Endothelial cell of umbilical vein (primary cell): ENCODE measurements at regions not wholly inside any gene's neighbourhood (a gene's known extent, or its start where the extent isn't known, plus 50 kb on each side); places are given as distances from the start of the nearest gene placed in this dataset.

ENCODE experiments used
- BruUV-seq: library from RNA; stranded (reverse); fragments of 400-500 nt; replicated peaks from 2 replicates; lab custom pipeline; 2021; lab: Mats Ljungman, UMichigan
- CTCF ChIA-PET: fragments of 300-600, 350-600 bp; sonication (Branson Sonifier 250); formaldehyde crosslinking; loops from one replicate; lab custom pipeline; 2021; ENCODE audit warnings: antibody characterized with exemption, inconsistent platforms; lab: Charles Lee
- POLR2A ChIA-PET: fragments of 300-600, 350-600 bp; sonication (Branson Sonifier 250); formaldehyde crosslinking; loops from one replicate; lab custom pipeline; 2021; ENCODE audit warnings: antibody characterized with exemption, inconsistent platforms; lab: Charles Lee
- DNase-seq: peaks from one replicate; pipeline ENCODE4 v3.0.0-alpha.2; 2011; ENCODE audit warnings: low read depth, low spot score
- FAIRE-seq: peaks from 2 replicates; lab custom pipeline; 2011; peaks lifted over from hg19 to GRCh38; lab: Jason Lieb, UNC
- H2AFZ ChIP-seq: 2 replicates; pipeline ENCODE4 v1.6.0; 2012; ENCODE audit warnings: low read depth, low read length, control low read depth, inconsistent platforms
- H3K27ac ChIP-seq: 2 replicates; pipeline ENCODE4 v1.5.1; 2011; ENCODE audit warnings: low read depth, mild to moderate bottlenecking, control low read depth, low read length, moderate library complexity; ENCODE audit not compliant: insufficient read depth
- H3K27me3 ChIP-seq, 2 experiments: 2 replicates each; pipeline versions ENCODE4 v1.6.0 to v1.6.1; 2011; ENCODE audit warnings: low read length in 2 of 2, mixed read lengths in 1 of 2; ENCODE audit not compliant: control insufficient read depth in 2 of 2, insufficient read depth in 2 of 2
- H3K36me3 ChIP-seq, 2 experiments: 2 replicates in 1 of 2; 3 replicates in 1 of 2; pipeline ENCODE4 v1.5.1; 2011; ENCODE audit warnings: low read length in 2 of 2, mild to moderate bottlenecking in 1 of 2, moderate library complexity in 1 of 2; ENCODE audit not compliant: control insufficient read depth in 2 of 2, insufficient read depth in 2 of 2; ENCODE audit errors: extremely low read depth in 1 of 2
- H3K4me1 ChIP-seq: 3 replicates; pipeline ENCODE4 v1.5.1; 2011; ENCODE audit warnings: mild to moderate bottlenecking, low read length; ENCODE audit not compliant: control insufficient read depth, insufficient read depth; ENCODE audit errors: extremely low read depth
- H3K4me2 ChIP-seq: 2 replicates; pipeline ENCODE4 v1.6.1; 2011; ENCODE audit warnings: low read length, control low read depth, mixed read lengths; ENCODE audit not compliant: insufficient read depth
- H3K4me3 ChIP-seq, 3 experiments: fragments of 200-600 bp in 1 of 3; sonication (generic), shearing (Covaris generic) in 1 of 3; replicated peaks in 1 of 3; 2 replicates each; pipeline ENCODE4 v1.5.1; 2011 to 2016; ENCODE audit warnings: control low read depth in 3 of 3, low read length in 3 of 3, mild to moderate bottlenecking in 2 of 3, inconsistent platforms in 1 of 3, low read depth in 1 of 3, moderate library complexity in 1 of 3; ENCODE audit not compliant: insufficient read depth in 1 of 3
- H3K79me2 ChIP-seq: 2 replicates; pipeline ENCODE4 v1.6.0; 2012; ENCODE audit warnings: low read length, inconsistent platforms; ENCODE audit not compliant: control insufficient read depth, insufficient read depth
- H3K9ac ChIP-seq: replicated peaks from 2 replicates; pipeline ENCODE3; 2011; ENCODE audit warnings: low read length, control low read depth; ENCODE audit not compliant: insufficient read depth; ENCODE audit errors: extremely low read depth
- H3K9me1 ChIP-seq: replicated peaks from 3 replicates; pipeline ENCODE4 v1.6.0; 2011; ENCODE audit warnings: mild to moderate bottlenecking, low read length; ENCODE audit not compliant: control insufficient read depth, insufficient read depth; ENCODE audit errors: extremely low read depth
- H3K9me3 ChIP-seq: replicated peaks from 2 replicates; pipeline ENCODE4 v1.5.1; 2012; ENCODE audit warnings: low read length, inconsistent platforms; ENCODE audit not compliant: control insufficient read depth, insufficient read depth
- H4K20me1 ChIP-seq: replicated peaks from 2 replicates; pipeline ENCODE3; 2011; ENCODE audit warnings: mild to moderate bottlenecking, low read length; ENCODE audit not compliant: control insufficient read depth, insufficient read depth; ENCODE audit errors: extremely low read depth
- CTCF ChIP-seq, 2 donors: IDR thresholded peaks; 1 replicate in 1 of 2; 2 replicates in 1 of 2; pipeline ENCODE4 v1.5.1; 2011; ENCODE audit warnings: low read length in 2 of 2, mild to moderate bottlenecking in 2 of 2, moderate library complexity in 2 of 2, control low read depth in 1 of 2, inconsistent platforms in 1 of 2, low read depth in 1 of 2; ENCODE audit not compliant: insufficient read depth in 1 of 2; ENCODE audit errors: extremely low read depth in 1 of 2
- EZH2 ChIP-seq: IDR thresholded peaks from 2 replicates; pipeline ENCODE4 v1.6.1; 2012; ENCODE audit warnings: borderline replicate concordance, low read depth, mild to moderate bottlenecking, moderate library complexity, low read length, inconsistent platforms; ENCODE audit not compliant: severe bottlenecking
- FOS ChIP-seq: IDR thresholded peaks from 2 replicates; pipeline ENCODE4 v1.6.1; 2011; ENCODE audit warnings: mild to moderate bottlenecking, low read length, moderate library complexity, borderline replicate concordance; ENCODE audit not compliant: insufficient read depth
- GATA2 ChIP-seq: IDR thresholded peaks from 2 replicates; pipeline ENCODE4 v1.7.0; 2011; ENCODE audit warnings: low read depth, mild to moderate bottlenecking, moderate library complexity, mixed read lengths, low read length; ENCODE audit not compliant: insufficient read length, insufficient read depth
- JUN ChIP-seq: IDR thresholded peaks from 2 replicates; pipeline ENCODE4 v1.6.1; 2011; ENCODE audit warnings: borderline replicate concordance, low read depth; ENCODE audit not compliant: insufficient read length, insufficient read depth
- MAX ChIP-seq: IDR thresholded peaks from 2 replicates; pipeline ENCODE4 v1.6.1; 2011; ENCODE audit not compliant: insufficient read depth, insufficient read length
- MYC ChIP-seq: IDR thresholded peaks from one replicate; pipeline ENCODE4 v1.6.1; 2011; ENCODE audit warnings: mild to moderate bottlenecking, low read depth, low read length
- POLR2A ChIP-seq: IDR thresholded peaks from 2 replicates; pipeline ENCODE4 v1.6.1; 2012; ENCODE audit warnings: low read depth, mild to moderate bottlenecking, control low read depth, low read length
- POLR2AphosphoS5 ChIP-seq: IDR thresholded peaks from 2 replicates; pipeline ENCODE4 v1.6.1; 2012; ENCODE audit warnings: low read depth, mild to moderate bottlenecking, control low read depth, low read length, moderate library complexity; ENCODE audit not compliant: insufficient read depth
- dilution Hi-C: fragments of 300-500 bp; cut with MboI; formaldehyde crosslinking; loops from one replicate; pipeline ENCODE4 v1.15.0; 2019; ENCODE audit warnings: low sequenced_read_pairs; ENCODE audit not compliant: extremely low pct_ligation_motif_present
- intact Hi-C: fragments of 100-400 bp; cut with micrococcal nuclease; formaldehyde crosslinking; loops from one replicate; pipeline ENCODE4 v1.10.0; 2022

GRCh38 chr12:88756917-88757316 is 176.6 kb upstream of the KITLG start:
- Histone ChIP-seq H3K27me3 (no peaks in the 10 kb centered on the region), H3K4me2 (no peak overlapping the region), H3K9me3 (no peaks in the 10 kb centered on the region), H3K79me2 (no peaks in the 10 kb centered on the region), H3K4me3 (no peak overlapping the region), H2AFZ (no peak overlapping the region), H3K4me1 (peaks cover 3% of the 10 kb centered on the region), H3K27ac (no peak overlapping the region), H3K9me1 (no peaks in the 10 kb centered on the region), H3K9ac (no peak overlapping the region), H3K36me3 (no peaks in the 10 kb centered on the region), H4K20me1 (no peaks in the 10 kb centered on the region)
- dilution Hi-C loops (no loop called here), intact Hi-C loops (no loop called here)
- no peak for DNase-seq
- no peak for FAIRE-seq
- POLR2A ChIA-PET: no interaction called here
- CTCF ChIA-PET: no interaction called here
- BruUV-seq: no TSS peak
- no peak for TF ChIP-seq CTCF (IDR thresholded peaks at IDR 0.05; ENCODE audit: extremely low read depth in 1 of 2, insufficient read depth in 1 of 2, low read depth in 1 of 2, low read length in 2 of 2)
- TF ChIP-seq EZH2: no peak
- TF ChIP-seq POLR2A: no peak
- no peak for TF ChIP-seq GATA2
- TF ChIP-seq MAX: no peak
- no peak for TF ChIP-seq FOS
- TF ChIP-seq MYC: no peak
- no peak for TF ChIP-seq JUN
- no peak for TF ChIP-seq POLR2AphosphoS5
